H1 (cell line): ENCODE measurements at regions not wholly inside any gene's neighbourhood (a gene's known extent, or its start where the extent isn't known, plus 50 kb on each side); places are given as distances from the start of the nearest gene placed in this dataset.

Source experiments
- CHD7 ChIP-seq: fragments of 300-600 bp; sonication (generic); IDR thresholded peaks from 2 replicates; pipeline ENCODE4 v1.7.1; 2012; ENCODE audit warnings: low read length, moderate library complexity, mild to moderate bottlenecking, inconsistent platforms; ENCODE audit not compliant: insufficient replicate concordance
- CTBP2 ChIP-seq: IDR thresholded peaks from 2 replicates; pipeline ENCODE4 v1.7.0; 2011; ENCODE audit warnings: borderline replicate concordance, mild to moderate bottlenecking, moderate library complexity, mixed read lengths, low read length; ENCODE audit not compliant: insufficient read depth, insufficient read length
- EGR1 ChIP-seq: IDR thresholded peaks from 2 replicates; pipeline ENCODE4 v1.6.1; 2011; ENCODE audit warnings: low read depth, low read length, borderline replicate concordance
- RNF2 ChIP-seq: fragments of 200-900, 300-1000 bp; sonication (generic); IDR thresholded peaks from 2 replicates; pipeline ENCODE4 v1.7.1; 2016; ENCODE audit warnings: borderline replicate concordance, low read depth, mild to moderate bottlenecking, antibody characterized with exemption, low read length; ENCODE audit not compliant: poor library complexity, severe bottlenecking; ENCODE audit errors: missing control alignments
- RXRA ChIP-seq: IDR thresholded peaks from 2 replicates; pipeline ENCODE4 v1.6.1; 2011; ENCODE audit warnings: low read depth, mild to moderate bottlenecking, low read length, moderate library complexity; ENCODE audit not compliant: insufficient read depth
- SIX5 ChIP-seq: IDR thresholded peaks from 2 replicates; pipeline ENCODE4 v1.6.1; 2011; ENCODE audit warnings: mild to moderate bottlenecking, low read depth, low read length
- TCF12 ChIP-seq: IDR thresholded peaks from 2 replicates; pipeline ENCODE4 v1.6.1; 2011; ENCODE audit warnings: low read depth, mild to moderate bottlenecking, low read length
- YY1 ChIP-seq: IDR thresholded peaks from 2 replicates; pipeline ENCODE4 v1.6.1; 2011; ENCODE audit warnings: low read depth, mild to moderate bottlenecking, low read length

DNA sequence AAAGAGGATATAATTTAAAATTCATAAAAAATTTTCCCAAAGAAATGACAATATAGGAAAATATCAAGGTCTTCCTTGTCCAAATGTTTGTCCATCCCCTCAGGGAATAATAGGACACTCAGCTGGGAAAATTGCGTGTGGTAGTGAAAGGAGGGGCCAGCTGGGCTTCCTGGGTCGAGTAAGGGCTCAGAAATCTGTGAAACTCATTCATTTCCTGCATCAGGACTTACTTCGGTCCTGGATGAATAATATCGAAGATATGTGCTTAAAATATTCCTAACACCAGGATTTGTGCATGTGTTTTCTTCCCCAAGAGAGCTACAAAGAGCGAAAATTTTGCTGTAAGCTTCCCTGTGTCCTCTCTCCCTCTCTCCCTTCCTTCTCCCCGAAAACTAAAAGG lies 118.2 kb upstream of the GJE1 start (continued):
- TF ChIP-seq CHD7 (no peak), EGR1 (no peak), RXRA (no peak), YY1 (no peak), RNF2 (no peak), SIX5 (no peak), TCF12 (no peak), CTBP2 (no peak)
- TF ChIP-seq, all 59 proteins: peak for 0
